ENCODE measurements at regions not wholly inside any gene's neighbourhood (a gene's known extent, or its start where the extent isn't known, plus 50 kb on each side); places are given as distances from the start of the nearest gene placed in this dataset.
"Not testable (repeated sequence)": the region's sequence is repeated elsewhere in the genome, so short reads cannot be mapped to it uniquely, and the experiment has no call there.

DNA sequence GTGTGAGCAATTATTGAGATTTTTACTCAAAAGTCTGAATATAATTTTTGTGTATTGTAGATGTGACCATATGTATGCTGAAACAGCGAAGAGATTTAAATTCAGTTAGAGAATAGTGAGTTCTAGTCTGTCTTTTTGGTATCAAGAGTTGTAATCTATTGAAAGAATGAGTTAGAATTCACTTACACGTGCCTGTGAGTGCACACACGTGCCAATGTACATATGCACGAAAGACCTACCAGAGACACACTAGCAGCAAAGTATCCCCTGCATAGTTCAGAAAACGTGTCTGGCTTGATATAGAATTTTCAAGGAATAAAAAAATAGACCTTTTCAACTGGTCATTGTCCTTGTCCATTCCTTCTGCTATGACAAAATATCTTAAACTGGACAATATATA lies 64.8 kb upstream of the BHLHE40 start:
- H3K4me3 ChIP-seq (ENCODE audit: low read length in 2 of 2) = no peak overlapping the region
- H3K9ac ChIP-seq (ENCODE audit: low read depth in 1 of 2, low read length in 2 of 2) = no peak overlapping the region
- H3K36me3 ChIP-seq (ENCODE audit: control insufficient read depth in 2 of 2, insufficient read depth in 2 of 2, low read length in 2 of 2) = no peaks in the 10 kb centered on the region
- no peaks in the 10 kb centered on the region for H3K9me3 ChIP-seq (ENCODE audit: control insufficient read depth in 2 of 2, low read length in 2 of 2)
- H3K27ac ChIP-seq (ENCODE audit: low read depth in 2 of 2, low read length in 2 of 2) = no peak overlapping the region
- H3K4me1 ChIP-seq (ENCODE audit: control insufficient read depth in 2 of 2, insufficient read depth in 2 of 2, low read length in 2 of 2) = no peaks in the 10 kb centered on the region
- no peaks in the 10 kb centered on the region for H3K27me3 ChIP-seq (ENCODE audit: control insufficient read depth in 2 of 2, insufficient read depth in 2 of 2, low read length in 2 of 2)

- not testable (repeated sequence) for H3K9me3 ChIP-seq (ENCODE audit: control insufficient read depth in 2 of 2, low read length in 2 of 2); H3K4me3 ChIP-seq (ENCODE audit: low read length in 2 of 2); H3K27me3 ChIP-seq (ENCODE audit: control insufficient read depth in 2 of 2, insufficient read depth in 2 of 2, low read length in 2 of 2); H3K27ac ChIP-seq (ENCODE audit: low read depth in 2 of 2, low read length in 2 of 2); H3K36me3 ChIP-seq (ENCODE audit: control insufficient read depth in 2 of 2, insufficient read depth in 2 of 2, low read length in 2 of 2); H3K4me1 ChIP-seq (ENCODE audit: control insufficient read depth in 2 of 2, insufficient read depth in 2 of 2, low read length in 2 of 2); H3K9ac ChIP-seq (ENCODE audit: low read depth in 1 of 2, low read length in 2 of 2)
Observed at GRCh38 chr3:4921589-4921988, 57.6 kb upstream of the BHLHE40 start.

DNA sequence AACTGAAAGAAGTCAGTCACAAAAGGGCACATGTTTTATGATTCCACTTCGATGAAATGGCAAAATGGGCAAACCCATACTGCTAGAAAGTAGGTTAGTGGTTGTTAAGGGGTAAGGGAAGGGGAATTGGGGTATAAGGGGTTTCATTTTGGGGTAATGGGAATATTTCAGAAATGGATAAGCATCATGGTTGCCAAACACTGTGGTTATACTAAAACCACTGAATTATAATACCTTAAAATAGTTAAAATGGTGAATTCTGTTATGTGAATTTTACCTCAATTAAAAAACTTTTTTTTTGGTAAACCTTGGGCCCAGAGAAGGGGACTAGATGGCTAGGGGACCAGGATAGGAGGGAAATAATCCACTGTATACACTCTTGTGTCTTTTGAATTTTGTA lies 52.3 kb upstream of the BHLHE40 start:
- Histone ChIP-seq H3K4me1 (ENCODE audit: control insufficient read depth in 2 of 2, insufficient read depth in 2 of 2, low read length in 2 of 2) (no peaks in the 10 kb centered on the region), H3K27ac (ENCODE audit: low read depth in 2 of 2, low read length in 2 of 2) (no peak overlapping the region), H3K27me3 (ENCODE audit: control insufficient read depth in 2 of 2, insufficient read depth in 2 of 2, low read length in 2 of 2) (no peaks in the 10 kb centered on the region), H3K4me3 (ENCODE audit: low read length in 2 of 2) (no peak overlapping the region), H3K9me3 (ENCODE audit: control insufficient read depth in 2 of 2, low read length in 2 of 2) (no peaks in the 10 kb centered on the region), H3K9ac (ENCODE audit: low read depth in 1 of 2, low read length in 2 of 2) (no peak overlapping the region), H3K36me3 (ENCODE audit: control insufficient read depth in 2 of 2, insufficient read depth in 2 of 2, low read length in 2 of 2) (no peaks in the 10 kb centered on the region)

DNA sequence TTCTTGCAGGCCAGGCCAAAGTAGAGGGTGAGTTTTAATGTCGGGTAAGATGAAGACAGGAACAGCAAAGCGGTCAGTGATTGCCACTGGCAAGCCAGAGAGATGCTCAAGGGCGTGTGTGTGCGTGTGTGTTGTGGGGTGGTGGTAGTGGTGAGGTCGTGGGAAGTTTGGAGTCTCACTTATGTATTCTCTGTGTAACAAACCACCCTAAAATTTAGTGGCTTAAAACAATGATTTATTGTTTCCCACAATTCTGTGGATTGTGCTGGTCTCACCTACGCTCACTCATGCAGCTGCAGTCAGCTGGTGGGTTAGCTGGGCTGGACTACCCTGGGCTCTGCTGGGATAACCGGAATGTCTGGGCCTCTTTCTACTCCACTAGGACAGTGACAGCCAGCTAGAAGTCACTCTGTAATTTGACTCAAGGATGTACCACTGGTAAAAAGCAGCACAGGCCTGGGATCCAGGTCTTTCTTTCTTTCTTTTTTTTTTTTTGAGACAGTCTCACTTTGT lies 50.9 kb upstream of the BHLHE40 start:
- Histone ChIP-seq H3K36me3 (ENCODE audit: control insufficient read depth in 2 of 2, insufficient read depth in 2 of 2, low read length in 2 of 2) (no peaks in the 10 kb centered on the region), H3K27me3 (ENCODE audit: control insufficient read depth in 2 of 2, insufficient read depth in 2 of 2, low read length in 2 of 2) (no peaks in the 10 kb centered on the region), H3K4me1 (ENCODE audit: control insufficient read depth in 2 of 2, insufficient read depth in 2 of 2, low read length in 2 of 2) (no peaks in the 10 kb centered on the region), H3K27ac (ENCODE audit: low read depth in 2 of 2, low read length in 2 of 2) (no peak overlapping the region), H3K9ac (ENCODE audit: low read depth in 1 of 2, low read length in 2 of 2) (no peak overlapping the region), H3K4me3 (ENCODE audit: low read length in 2 of 2) (no peak overlapping the region), H3K9me3 (ENCODE audit: control insufficient read depth in 2 of 2, low read length in 2 of 2) (no peaks in the 10 kb centered on the region)

All from mucosa of rectum (tissue), 2 donors.